H9 (cell line): ENCODE measurements at regions not wholly inside any gene's neighbourhood (a gene's known extent, or its start where the extent isn't known, plus 50 kb on each side); places are given as distances from the start of the nearest gene placed in this dataset.

Source experiments
- DNase-seq: peaks from one replicate; pipeline ENCODE4 v3.0.0-alpha.2; 2017
- H2AFZ ChIP-seq: one replicate; pipeline ENCODE4 v1.6.1; 2013; ENCODE audit warnings: mild to moderate bottlenecking, low read length, control low read depth, moderate library complexity
- H2AK5ac ChIP-seq: 2 replicates; pipeline ENCODE4 v1.6.1; 2013; ENCODE audit warnings: low read length, control low read depth, mixed read lengths; ENCODE audit not compliant: insufficient read length
- H2BK120ac ChIP-seq: one replicate; pipeline ENCODE4 v1.6.1; 2013; ENCODE audit warnings: low read depth, mild to moderate bottlenecking, low read length, control low read depth, inconsistent platforms; ENCODE audit not compliant: poor library complexity, severe bottlenecking
- H2BK12ac ChIP-seq: 2 replicates; pipeline ENCODE4 v1.6.1; 2013; ENCODE audit warnings: low read length, control low read depth, mixed read lengths, low read depth; ENCODE audit not compliant: insufficient read length
- H2BK15ac ChIP-seq: 2 replicates; pipeline ENCODE4 v1.6.1; 2013; ENCODE audit warnings: low read depth, low read length, control low read depth
- H2BK20ac ChIP-seq: one replicate; pipeline ENCODE4 v1.6.1; 2013; ENCODE audit warnings: low read depth, mild to moderate bottlenecking, low read length, control low read depth, inconsistent platforms; ENCODE audit not compliant: poor library complexity, severe bottlenecking
- H2BK5ac ChIP-seq: 2 replicates; pipeline ENCODE4 v1.6.1; 2013; ENCODE audit warnings: low read length, control low read depth, mixed read lengths; ENCODE audit not compliant: insufficient read length
- H3K14ac ChIP-seq: 2 replicates; pipeline ENCODE4 v1.6.1; 2013; ENCODE audit warnings: low read length, control low read depth; ENCODE audit not compliant: insufficient read depth
- H3K18ac ChIP-seq: 2 replicates; pipeline ENCODE4 v1.6.1; 2013; ENCODE audit warnings: low read depth, mild to moderate bottlenecking, mixed read lengths, low read length, control low read depth; ENCODE audit not compliant: insufficient read length
- H3K23ac ChIP-seq: 2 replicates; pipeline ENCODE4 v1.6.1; 2013; ENCODE audit warnings: low read length, control low read depth, mixed read lengths, low read depth; ENCODE audit not compliant: insufficient read length
- H3K23me2 ChIP-seq: 2 replicates; pipeline ENCODE4 v1.6.1; 2013; ENCODE audit warnings: low read depth, mild to moderate bottlenecking, mixed read lengths, low read length, control low read depth; ENCODE audit not compliant: insufficient read length, poor library complexity, severe bottlenecking
- H3K27ac ChIP-seq: 2 replicates; pipeline ENCODE4 v1.5.1; 2013; ENCODE audit warnings: low read length, control low read depth, mixed read lengths, low read depth; ENCODE audit not compliant: insufficient read length
- H3K27me3 ChIP-seq: 2 replicates; pipeline ENCODE4 v1.6.1; 2013; ENCODE audit warnings: low read length, control low read depth, inconsistent platforms; ENCODE audit not compliant: insufficient read depth
- H3K4ac ChIP-seq: 2 replicates; pipeline ENCODE4 v1.6.1; 2013; ENCODE audit warnings: low read depth, mild to moderate bottlenecking, control low read depth, inconsistent platforms, low read length, moderate library complexity
- H3K4me1 ChIP-seq: 2 replicates; pipeline ENCODE4 v1.6.1; 2013; ENCODE audit warnings: low read length, control low read depth, inconsistent platforms; ENCODE audit not compliant: insufficient read depth
- H3K4me2 ChIP-seq: 2 replicates; pipeline ENCODE4 v1.6.1; 2013; ENCODE audit warnings: low read length, control low read depth, mixed read lengths; ENCODE audit not compliant: insufficient read length, insufficient read depth
- H3K56ac ChIP-seq: 2 replicates; pipeline ENCODE4 v1.6.1; 2013; ENCODE audit warnings: low read depth, mild to moderate bottlenecking, mixed read lengths, low read length, control low read depth; ENCODE audit not compliant: insufficient read length
- H3K79me1 ChIP-seq: 2 replicates; pipeline ENCODE4 v1.6.1; 2013; ENCODE audit warnings: low read depth, mild to moderate bottlenecking, moderate library complexity, low read length, control low read depth, inconsistent platforms; ENCODE audit not compliant: insufficient read depth, poor library complexity, severe bottlenecking
- H3K79me2 ChIP-seq: 2 replicates; pipeline ENCODE4 v1.6.1; 2013; ENCODE audit warnings: low read length, control low read depth, inconsistent platforms; ENCODE audit not compliant: insufficient read depth
- H3K9ac ChIP-seq: 2 replicates; pipeline ENCODE4 v1.6.1; 2013; ENCODE audit warnings: low read length, control low read depth, mixed read lengths; ENCODE audit not compliant: insufficient read length; ENCODE audit errors: extremely low read depth
- H3K9me3 ChIP-seq: one replicate; pipeline ENCODE4 v1.6.1; 2013; ENCODE audit warnings: low read depth, low read length, inconsistent platforms; ENCODE audit not compliant: control insufficient read depth
- H3T11ph ChIP-seq: one replicate; pipeline ENCODE4 v1.6.1; 2013; ENCODE audit warnings: mild to moderate bottlenecking, low read length, control low read depth, inconsistent platforms
- H4K20me1 ChIP-seq: one replicate; pipeline ENCODE4 v1.6.1; 2013; ENCODE audit not compliant: control insufficient read depth, insufficient read length, insufficient read depth
- H4K5ac ChIP-seq: 2 replicates; pipeline ENCODE4 v1.6.1; 2013; ENCODE audit warnings: low read depth, mild to moderate bottlenecking, mixed read lengths, low read length, control low read depth; ENCODE audit not compliant: insufficient read length
- H4K8ac ChIP-seq: replicated peaks from 2 replicates; pipeline ENCODE4 v1.6.1; 2013; ENCODE audit warnings: low read length, control low read depth, mixed read lengths, low read depth; ENCODE audit not compliant: insufficient read length
- H4K91ac ChIP-seq: 2 replicates; pipeline ENCODE4 v1.6.1; 2013; ENCODE audit warnings: low read depth, mild to moderate bottlenecking, moderate library complexity, mixed read lengths, low read length, control low read depth; ENCODE audit not compliant: insufficient read length
- H3K27ac Mint-ChIP-seq, 3 experiments: 2 replicates in 2 of 3; 3 replicates in 1 of 3; pipeline ENCODE4 v1.8.0; 2020 to 2021; ENCODE audit warnings: mixed read lengths in 3 of 3, mild to moderate bottlenecking in 1 of 3, moderate library complexity in 1 of 3
- H3K27me3 Mint-ChIP-seq: 2 replicates; pipeline ENCODE4 v1.8.0; 2021; ENCODE audit warnings: low read depth, mild to moderate bottlenecking, moderate library complexity, mixed read lengths
- H3K36me3 Mint-ChIP-seq, 3 experiments: 2 replicates in 2 of 3; 3 replicates in 1 of 3; pipeline ENCODE4 v1.8.0; 2020 to 2021; ENCODE audit warnings: low read depth in 3 of 3, mixed read lengths in 3 of 3; ENCODE audit not compliant: insufficient read depth in 1 of 3
- H3K4me1 Mint-ChIP-seq, 2 experiments: 2 replicates each; pipeline ENCODE4 v1.8.0; 2020; ENCODE audit warnings: mixed read lengths in 2 of 2
- H3K4me3 Mint-ChIP-seq, 2 experiments: 2 replicates in 1 of 2; 3 replicates in 1 of 2; pipeline ENCODE4 v1.8.0; 2020 to 2021; ENCODE audit warnings: mild to moderate bottlenecking in 2 of 2, mixed read lengths in 2 of 2, moderate library complexity in 1 of 2
- H3K9me3 Mint-ChIP-seq, 2 experiments: 2 replicates in 1 of 2; 3 replicates in 1 of 2; pipeline ENCODE4 v1.8.0; 2020; ENCODE audit warnings: mild to moderate bottlenecking in 2 of 2, mixed read lengths in 2 of 2, moderate library complexity in 1 of 2
- CTCF ChIP-seq: fragments of 200-600 bp; sonication (generic); conservative IDR thresholded peaks from 3 replicates; pipeline ENCODE4 v1.8.0; 2021; ENCODE audit warnings: antibody characterized with exemption, mild to moderate bottlenecking
- WGBS: extraction: QIAGEN DNeasy Blood & Tissue Kit; methylation state at CpG from one replicate; pipeline ENCODE4 v1.1.7; 2013; ENCODE audit warnings: missing lambda C conversion rate, low lambda C conversion rate, mixed read lengths; ENCODE audit not compliant: insufficient read length; ENCODE audit errors: extremely low coverage; 5-methylcytosine and 5-hydroxymethylcytosine counted together

GRCh38 chr18:76219023-76219422 lies 276.0 kb downstream of the ZNF516 start:
- H3K9ac ChIP-seq, result no peak overlapping the region
- peaks cover 0 to 2% of the 10 kb centered on the region in 2 experiments; a peak in 1 of 5 replicates for H3K9me3 Mint-ChIP-seq

More at GRCh38 chr18:76219023-76219422, 276.0 kb downstream of the ZNF516 start:
- H2BK12ac ChIP-seq, result no peak overlapping the region
- no peaks in the 10 kb centered on the region for H3K27me3 ChIP-seq
- no peak overlapping the region for H4K8ac ChIP-seq
- no peak overlapping the region for H3K56ac ChIP-seq
- H3K23me2 ChIP-seq, result no peaks in the 10 kb centered on the region
- no peak overlapping the region for H3K18ac ChIP-seq
- Mint-ChIP-seq H3K4me1 (no peaks in the 10 kb centered on the region), H3K4me3 (no peak overlapping the region), H3K27ac (peak overlapping the region in 1 of 3 experiments; percentile 42; a peak in 1 of 7 replicates), H3K27me3 (peaks cover 1% of the 10 kb centered on the region; the same call in 1 of the 2 replicates), H3K36me3 (peaks cover 0 to 1% (median 0%) of the 10 kb centered on the region in 3 experiments; a peak in 1 of 7 replicates)
- H2BK20ac ChIP-seq, result no peak overlapping the region
- no peaks in the 10 kb centered on the region for H3K79me2 ChIP-seq
- H3K79me1 ChIP-seq, result no peaks in the 10 kb centered on the region
- no peak overlapping the region for H2BK120ac ChIP-seq
- WGBS, result no CpG with 5 or more reads among the region's 8 CpGs
- H3T11ph ChIP-seq, result no peak overlapping the region
- no peaks in the 10 kb centered on the region for H4K20me1 ChIP-seq
- no peak overlapping the region for H3K4me2 ChIP-seq
- H4K91ac ChIP-seq, result no peak overlapping the region
- no peak overlapping the region for H4K5ac ChIP-seq
- no peak for DNase-seq
- no peaks in the 10 kb centered on the region for H3K4me1 ChIP-seq
- no peak overlapping the region for H2BK5ac ChIP-seq
- TF ChIP-seq CTCF, result no peak
- no peak overlapping the region for H2AK5ac ChIP-seq
- no peak overlapping the region for H3K23ac ChIP-seq
- no peak overlapping the region for H3K14ac ChIP-seq
- no peak overlapping the region for H3K27ac ChIP-seq
- H2AFZ ChIP-seq, result no peak overlapping the region
- no peak overlapping the region for H2BK15ac ChIP-seq
- H3K4ac ChIP-seq, result no peak overlapping the region
- H3K9me3 ChIP-seq, result no peaks in the 10 kb centered on the region
